ENCODE measurements at regions not wholly inside any gene's neighbourhood (a gene's known extent, or its start where the extent isn't known, plus 50 kb on each side); places are given as distances from the start of the nearest gene placed in this dataset.

GRCh38 chr20:54744097-54744496 lies 268.7 kb downstream of the DOK5 start:
- no peak for TF ChIP-seq ZFP3 (CRISPR knock-in tag; IDR thresholded peaks at IDR 0.05)
- TF ChIP-seq CSRNP3 (CRISPR knock-in tag; IDR thresholded peaks at IDR 0.05): no peak
- no peak for TF ChIP-seq ZNF70 (CRISPR knock-in tag; IDR thresholded peaks at IDR 0.05)
- TF ChIP-seq ARNTL (CRISPR knock-in tag; IDR thresholded peaks at IDR 0.05; ENCODE audit: borderline replicate concordance, low read depth): no peak
- TF ChIP-seq PATZ1 (CRISPR knock-in tag; IDR thresholded peaks at IDR 0.05; ENCODE audit: borderline replicate concordance): no peak
- no peak for TF ChIP-seq ZNF565 (CRISPR knock-in tag; conservative IDR thresholded peaks at IDR 0.05; ENCODE audit: low read depth)
- TF ChIP-seq TOX (CRISPR knock-in tag; IDR thresholded peaks at IDR 0.05; ENCODE audit: borderline replicate concordance): no peak
- no peak for TF ChIP-seq CSDC2 (CRISPR knock-in tag; IDR thresholded peaks at IDR 0.05)
- TF ChIP-seq CREB5 (CRISPR knock-in tag; IDR thresholded peaks at IDR 0.05; ENCODE audit: low read depth): no peak
- TF ChIP-seq POU6F1 (CRISPR knock-in tag; IDR thresholded peaks at IDR 0.05; ENCODE audit: borderline replicate concordance, low read depth): no peak
- no peak for TF ChIP-seq ISL1 (CRISPR knock-in tag; IDR thresholded peaks at IDR 0.05)

Data from SK-N-SH treated with all-trans-retinoic acid at 6 μM for 48 hours (cell line).